ENCODE measurements at regions not wholly inside any gene's neighbourhood (a gene's known extent, or its start where the extent isn't known, plus 50 kb on each side); places are given as distances from the start of the nearest gene placed in this dataset.

DNA sequence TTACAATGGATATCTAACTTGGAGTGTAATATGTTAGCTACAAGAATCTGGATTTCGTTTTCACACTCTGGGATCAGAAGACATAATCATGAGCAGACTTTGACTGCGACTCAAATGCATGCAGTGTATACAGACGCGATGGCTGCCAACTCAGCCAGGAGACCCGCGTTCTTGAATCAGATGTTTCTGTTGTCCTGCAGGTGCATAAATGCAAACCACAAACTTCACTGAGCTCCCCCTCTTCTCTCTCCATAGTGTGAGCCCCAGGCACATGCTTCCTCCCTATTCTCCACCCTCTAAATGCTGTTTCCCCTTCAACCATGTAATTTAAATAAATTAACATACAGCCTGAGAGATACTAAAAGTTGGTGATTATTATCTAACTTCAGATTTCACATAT is 347.9 kb downstream of the DCHS2 start:
- Histone ChIP-seq H3K4me1 (replicated peaks in 1 of 2) (no peaks in the 10 kb centered on the region), H3K36me3 (replicated peaks in 1 of 2) (no peaks in the 10 kb centered on the region), H3K4me3 (no peak overlapping the region), H3K27me3 (no peaks in the 10 kb centered on the region), H3K27ac (no peak overlapping the region), H3K9me3 (replicated peaks in 1 of 3) (no peaks in the 10 kb centered on the region)
- TF ChIP-seq POLR2A (IDR thresholded peaks at IDR 0.05) = no peak
- TF ChIP-seq, protein P1, sequence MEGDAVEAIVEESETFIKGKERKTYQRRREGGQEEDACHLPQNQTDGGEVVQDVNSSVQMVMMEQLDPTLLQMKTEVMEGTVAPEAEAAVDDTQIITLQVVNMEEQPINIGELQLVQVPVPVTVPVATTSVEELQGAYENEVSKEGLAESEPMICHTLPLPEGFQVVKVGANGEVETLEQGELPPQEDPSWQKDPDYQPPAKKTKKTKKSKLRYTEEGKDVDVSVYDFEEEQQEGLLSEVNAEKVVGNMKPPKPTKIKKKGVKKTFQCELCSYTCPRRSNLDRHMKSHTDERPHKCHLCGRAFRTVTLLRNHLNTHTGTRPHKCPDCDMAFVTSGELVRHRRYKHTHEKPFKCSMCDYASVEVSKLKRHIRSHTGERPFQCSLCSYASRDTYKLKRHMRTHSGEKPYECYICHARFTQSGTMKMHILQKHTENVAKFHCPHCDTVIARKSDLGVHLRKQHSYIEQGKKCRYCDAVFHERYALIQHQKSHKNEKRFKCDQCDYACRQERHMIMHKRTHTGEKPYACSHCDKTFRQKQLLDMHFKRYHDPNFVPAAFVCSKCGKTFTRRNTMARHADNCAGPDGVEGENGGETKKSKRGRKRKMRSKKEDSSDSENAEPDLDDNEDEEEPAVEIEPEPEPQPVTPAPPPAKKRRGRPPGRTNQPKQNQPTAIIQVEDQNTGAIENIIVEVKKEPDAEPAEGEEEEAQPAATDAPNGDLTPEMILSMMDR (IDR thresholded peaks at IDR 0.05) = no peak
- 73 to 86% (median 82%) methylated on average over 5 to 6 of the region's 6 CpGs for WGBS, 4 donors
- intact Hi-C loops (cut with DNase I) = no loop called here
- no peak for DNase-seq

DNA sequence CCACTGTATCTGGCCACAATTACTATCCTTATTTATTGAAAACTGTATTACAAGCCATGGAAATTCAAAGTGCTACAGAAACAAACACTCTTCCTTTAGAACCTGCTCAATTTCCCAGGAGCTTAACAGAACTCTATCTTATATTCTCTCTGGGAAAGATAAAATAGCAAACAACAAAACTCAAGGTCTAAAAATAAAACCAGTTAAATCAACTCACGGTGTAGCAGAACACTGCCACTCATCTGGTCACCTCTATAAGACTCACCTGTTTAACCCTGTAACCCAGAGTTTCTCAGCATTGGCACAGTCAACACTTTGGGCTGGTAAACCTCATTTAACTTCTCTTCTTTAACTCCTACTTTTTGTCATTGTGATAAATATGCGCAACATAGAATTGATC is 348.9 kb downstream of the DCHS2 start:
- no peak for DNase-seq
- WGBS, 4 donors = 66 to 82% (median 71%) methylated on average over 2 of the region's 2 CpGs

DNA sequence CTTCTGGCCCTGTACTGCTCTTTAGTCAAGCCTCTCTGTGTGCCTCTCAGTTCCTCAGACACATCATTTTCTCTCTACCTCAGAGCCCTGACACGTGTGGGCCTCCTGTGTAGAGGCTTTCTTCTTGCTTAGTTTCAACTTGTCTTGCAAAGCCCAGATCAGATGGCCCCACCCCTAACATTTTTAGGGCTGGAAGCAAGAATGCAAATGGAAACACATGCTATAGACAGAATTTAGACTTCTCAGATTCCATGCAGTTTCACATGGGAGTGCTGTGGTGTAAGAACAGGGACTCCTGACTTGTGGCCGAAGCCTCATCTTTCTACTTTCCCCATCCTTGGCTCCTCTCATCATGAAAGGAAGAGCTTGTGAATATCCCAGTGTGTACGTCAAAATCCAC is 350.7 kb downstream of the DCHS2 start:
- H3K9me3 ChIP-seq (replicated peaks in 1 of 3) = no peaks in the 10 kb centered on the region
- H3K27ac ChIP-seq = no peak overlapping the region
- H3K27me3 ChIP-seq = no peaks in the 10 kb centered on the region
- no peak overlapping the region for H3K4me3 ChIP-seq
- WGBS, 4 donors = 59 to 81% (median 70%) methylated on average over 3 of the region's 3 CpGs
- TF ChIP-seq, protein P1 (IDR thresholded peaks at IDR 0.05) = no peak
- TF ChIP-seq POLR2A (IDR thresholded peaks at IDR 0.05) = no peak
- no peaks in the 10 kb centered on the region for H3K36me3 ChIP-seq (replicated peaks in 1 of 2)
- DNase-seq = no peak
- intact Hi-C loops (cut with DNase I) = no loop called here
- no peaks in the 10 kb centered on the region for H3K4me1 ChIP-seq (replicated peaks in 1 of 2)

More for the DNA sequence above, 348.9 kb downstream of the DCHS2 start:
- Histone ChIP-seq H3K36me3 (replicated peaks in 1 of 2) (no peaks in the 10 kb centered on the region), H3K4me3 (no peak overlapping the region), H3K27ac (no peak overlapping the region), H3K4me1 (replicated peaks in 1 of 2) (no peaks in the 10 kb centered on the region), H3K9me3 (replicated peaks in 1 of 3) (no peaks in the 10 kb centered on the region), H3K27me3 (no peaks in the 10 kb centered on the region)
- intact Hi-C loops (cut with DNase I) = no loop called here
- TF ChIP-seq, protein P1 (IDR thresholded peaks at IDR 0.05) = no peak
- TF ChIP-seq POLR2A (IDR thresholded peaks at IDR 0.05) = no peak

DNA sequence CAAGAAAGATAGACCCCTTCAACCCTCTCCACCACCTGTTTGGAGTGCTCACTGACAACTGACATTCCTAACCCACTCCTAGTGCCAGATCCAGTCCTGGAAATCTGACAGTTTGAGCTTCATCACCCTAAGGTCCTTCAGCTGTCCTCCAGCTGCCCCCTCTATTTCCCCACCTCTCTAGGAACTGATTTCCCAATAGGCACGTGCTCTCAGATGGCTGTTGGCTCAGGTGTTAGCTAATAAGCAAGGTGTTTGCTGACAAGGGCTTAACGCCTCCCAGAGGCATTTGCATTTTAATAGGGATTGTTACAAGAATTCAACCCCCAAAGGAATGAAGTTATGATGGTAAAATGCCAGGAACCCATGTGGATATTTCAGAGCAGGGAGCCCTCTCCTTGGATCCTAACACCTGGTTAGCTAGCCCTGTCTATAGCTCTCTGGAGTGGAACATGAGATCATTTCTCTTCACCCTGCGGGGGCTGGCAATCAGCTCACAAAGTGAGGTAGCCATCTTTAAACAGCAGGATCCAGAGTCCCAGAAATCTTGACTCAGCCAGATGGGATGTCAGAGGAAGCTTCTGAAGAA is 348.5 kb upstream of the SFRP2 start:
- Histone ChIP-seq H3K4me1 (replicated peaks in 1 of 2) (no peaks in the 10 kb centered on the region), H3K27ac (no peak overlapping the region), H3K27me3 (no peaks in the 10 kb centered on the region), H3K36me3 (replicated peaks in 1 of 2) (no peaks in the 10 kb centered on the region), H3K4me3 (no peak overlapping the region), H3K9me3 (replicated peaks in 1 of 3) (no peaks in the 10 kb centered on the region)
- no peak for DNase-seq
- intact Hi-C loops (cut with DNase I) = no loop called here
- TF ChIP-seq, protein P1 (IDR thresholded peaks at IDR 0.05) = no peak
- 48 to 77% (median 57%) methylated on average over 3 of the region's 3 CpGs for WGBS, 4 donors
